ENCODE measurements at regions not wholly inside any gene's neighbourhood (a gene's known extent, or its start where the extent isn't known, plus 50 kb on each side); places are given as distances from the start of the nearest gene placed in this dataset.

- no peak for ATAC-seq
- TF ChIP-seq, protein P1, sequence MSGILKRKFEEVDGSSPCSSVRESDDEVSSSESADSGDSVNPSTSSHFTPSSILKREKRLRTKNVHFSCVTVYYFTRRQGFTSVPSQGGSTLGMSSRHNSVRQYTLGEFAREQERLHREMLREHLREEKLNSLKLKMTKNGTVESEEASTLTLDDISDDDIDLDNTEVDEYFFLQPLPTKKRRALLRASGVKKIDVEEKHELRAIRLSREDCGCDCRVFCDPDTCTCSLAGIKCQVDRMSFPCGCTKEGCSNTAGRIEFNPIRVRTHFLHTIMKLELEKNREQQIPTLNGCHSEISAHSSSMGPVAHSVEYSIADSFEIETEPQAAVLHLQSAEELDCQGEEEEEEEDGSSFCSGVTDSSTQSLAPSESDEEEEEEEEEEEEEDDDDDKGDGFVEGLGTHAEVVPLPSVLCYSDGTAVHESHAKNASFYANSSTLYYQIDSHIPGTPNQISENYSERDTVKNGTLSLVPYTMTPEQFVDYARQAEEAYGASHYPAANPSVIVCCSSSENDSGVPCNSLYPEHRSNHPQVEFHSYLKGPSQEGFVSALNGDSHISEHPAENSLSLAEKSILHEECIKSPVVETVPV (CRISPR knock-in tag; IDR thresholded peaks at IDR 0.05), result no peak
- no peak for TF ChIP-seq ISL1 (CRISPR knock-in tag; IDR thresholded peaks at IDR 0.05)
- no peak for TF ChIP-seq ZNF565 (CRISPR knock-in tag; conservative IDR thresholded peaks at IDR 0.05; ENCODE audit: low read depth)
- TF ChIP-seq ZC3H10 (CRISPR knock-in tag; IDR thresholded peaks at IDR 0.05), result no peak
- TF ChIP-seq, protein P2, sequence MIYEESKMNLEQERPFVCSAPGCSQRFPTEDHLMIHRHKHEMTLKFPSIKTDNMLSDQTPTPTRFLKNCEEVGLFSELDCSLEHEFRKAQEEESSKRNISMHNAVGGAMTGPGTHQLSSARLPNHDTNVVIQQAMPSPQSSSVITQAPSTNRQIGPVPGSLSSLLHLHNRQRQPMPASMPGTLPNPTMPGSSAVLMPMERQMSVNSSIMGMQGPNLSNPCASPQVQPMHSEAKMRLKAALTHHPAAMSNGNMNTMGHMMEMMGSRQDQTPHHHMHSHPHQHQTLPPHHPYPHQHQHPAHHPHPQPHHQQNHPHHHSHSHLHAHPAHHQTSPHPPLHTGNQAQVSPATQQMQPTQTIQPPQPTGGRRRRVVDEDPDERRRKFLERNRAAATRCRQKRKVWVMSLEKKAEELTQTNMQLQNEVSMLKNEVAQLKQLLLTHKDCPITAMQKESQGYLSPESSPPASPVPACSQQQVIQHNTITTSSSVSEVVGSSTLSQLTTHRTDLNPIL (CRISPR knock-in tag; IDR thresholded peaks at IDR 0.05; ENCODE audit: low read depth), result no peak
- TF ChIP-seq TOX (CRISPR knock-in tag; IDR thresholded peaks at IDR 0.05; ENCODE audit: borderline replicate concordance), result no peak
- no peak for TF ChIP-seq PPARA (CRISPR knock-in tag; IDR thresholded peaks at IDR 0.05; ENCODE audit: borderline replicate concordance)
- TF ChIP-seq GLIS3 (CRISPR knock-in tag; IDR thresholded peaks at IDR 0.05), result no peak
Observed at GRCh38 chr2:16134436-16135165, 194.3 kb downstream of the MYCN start.

DNA sequence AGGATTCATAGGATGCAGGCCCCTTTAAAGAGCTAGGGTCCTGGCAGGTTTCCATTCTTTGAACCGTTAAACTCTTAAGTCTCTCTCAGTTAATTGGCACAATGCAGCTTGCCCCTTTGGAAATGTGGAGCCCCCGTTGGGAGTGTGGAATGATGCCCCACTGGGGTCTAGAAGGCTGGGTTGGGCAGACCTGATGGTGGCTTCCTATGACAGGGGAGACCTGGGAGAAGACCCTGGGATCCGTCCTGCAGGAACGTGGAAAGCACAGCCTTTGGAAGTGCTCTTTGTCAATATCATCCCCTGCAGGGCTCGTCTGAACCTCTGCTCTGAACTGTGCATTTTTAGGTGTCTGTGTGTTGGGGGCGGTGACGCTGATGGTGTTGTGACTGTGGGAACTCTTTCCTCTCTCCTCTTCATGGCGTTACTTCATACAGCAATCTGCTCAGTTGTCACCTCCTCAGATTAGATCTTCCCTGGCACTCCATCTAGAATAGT lies 190.6 kb downstream of the MYCN start:
- TF ChIP-seq, protein P3, sequence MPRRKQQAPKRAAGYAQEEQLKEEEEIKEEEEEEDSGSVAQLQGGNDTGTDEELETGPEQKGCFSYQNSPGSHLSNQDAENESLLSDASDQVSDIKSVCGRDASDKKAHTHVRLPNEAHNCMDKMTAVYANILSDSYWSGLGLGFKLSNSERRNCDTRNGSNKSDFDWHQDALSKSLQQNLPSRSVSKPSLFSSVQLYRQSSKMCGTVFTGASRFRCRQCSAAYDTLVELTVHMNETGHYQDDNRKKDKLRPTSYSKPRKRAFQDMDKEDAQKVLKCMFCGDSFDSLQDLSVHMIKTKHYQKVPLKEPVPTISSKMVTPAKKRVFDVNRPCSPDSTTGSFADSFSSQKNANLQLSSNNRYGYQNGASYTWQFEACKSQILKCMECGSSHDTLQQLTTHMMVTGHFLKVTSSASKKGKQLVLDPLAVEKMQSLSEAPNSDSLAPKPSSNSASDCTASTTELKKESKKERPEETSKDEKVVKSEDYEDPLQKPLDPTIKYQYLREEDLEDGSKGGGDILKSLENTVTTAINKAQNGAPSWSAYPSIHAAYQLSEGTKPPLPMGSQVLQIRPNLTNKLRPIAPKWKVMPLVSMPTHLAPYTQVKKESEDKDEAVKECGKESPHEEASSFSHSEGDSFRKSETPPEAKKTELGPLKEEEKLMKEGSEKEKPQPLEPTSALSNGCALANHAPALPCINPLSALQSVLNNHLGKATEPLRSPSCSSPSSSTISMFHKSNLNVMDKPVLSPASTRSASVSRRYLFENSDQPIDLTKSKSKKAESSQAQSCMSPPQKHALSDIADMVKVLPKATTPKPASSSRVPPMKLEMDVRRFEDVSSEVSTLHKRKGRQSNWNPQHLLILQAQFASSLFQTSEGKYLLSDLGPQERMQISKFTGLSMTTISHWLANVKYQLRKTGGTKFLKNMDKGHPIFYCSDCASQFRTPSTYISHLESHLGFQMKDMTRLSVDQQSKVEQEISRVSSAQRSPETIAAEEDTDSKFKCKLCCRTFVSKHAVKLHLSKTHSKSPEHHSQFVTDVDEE (CRISPR knock-in tag; IDR thresholded peaks at IDR 0.05), result no peak
- no peak for TF ChIP-seq OSR1 (CRISPR knock-in tag; IDR thresholded peaks at IDR 0.05)
- no peak for TF ChIP-seq TOX (CRISPR knock-in tag; IDR thresholded peaks at IDR 0.05; ENCODE audit: borderline replicate concordance)
- TF ChIP-seq ZNF8 (CRISPR knock-in tag; IDR thresholded peaks at IDR 0.05), result no peak
- TF ChIP-seq TCF4 (CRISPR knock-in tag; IDR thresholded peaks at IDR 0.05; ENCODE audit: borderline replicate concordance), result no peak
- TF ChIP-seq PPARA (CRISPR knock-in tag; IDR thresholded peaks at IDR 0.05; ENCODE audit: borderline replicate concordance), result no peak
- no peak for TF ChIP-seq ZFP30 (CRISPR knock-in tag; IDR thresholded peaks at IDR 0.05)
- TF ChIP-seq GLIS3 (CRISPR knock-in tag; IDR thresholded peaks at IDR 0.05), result no peak
- no peak for TF ChIP-seq BACH2 (CRISPR knock-in tag; IDR thresholded peaks at IDR 0.05; ENCODE audit: borderline replicate concordance)
- TF ChIP-seq SNAI2 (CRISPR knock-in tag; IDR thresholded peaks at IDR 0.05), result no peak
- no peak for TF ChIP-seq ZNF565 (CRISPR knock-in tag; conservative IDR thresholded peaks at IDR 0.05; ENCODE audit: low read depth)
- no peak for TF ChIP-seq CSDC2 (CRISPR knock-in tag; IDR thresholded peaks at IDR 0.05)
- TF ChIP-seq ARNTL (CRISPR knock-in tag; IDR thresholded peaks at IDR 0.05; ENCODE audit: borderline replicate concordance, low read depth), result no peak
- no peak for TF ChIP-seq ESRRG (CRISPR knock-in tag; IDR thresholded peaks at IDR 0.05)
- TF ChIP-seq, protein P1 (CRISPR knock-in tag; IDR thresholded peaks at IDR 0.05), result no peak
- TF ChIP-seq, protein P2 (CRISPR knock-in tag; IDR thresholded peaks at IDR 0.05; ENCODE audit: low read depth), result no peak
- no peak for ATAC-seq

DNA sequence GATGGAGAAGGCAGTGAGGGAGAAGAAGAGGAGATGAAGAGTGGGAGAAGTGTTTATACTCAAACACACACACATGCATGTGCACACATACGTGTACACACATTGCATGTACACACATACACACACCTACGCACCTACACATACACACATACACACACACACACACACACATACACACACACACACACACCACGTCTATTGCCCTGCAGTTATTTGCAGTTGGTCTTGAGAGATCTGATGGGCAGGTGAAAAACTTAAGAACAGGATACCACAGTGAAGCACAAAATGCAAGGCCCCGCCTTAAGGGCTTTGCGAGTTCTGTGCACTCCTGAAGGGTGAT lies 190.2 kb downstream of the MYCN start:
- TF ChIP-seq POU6F1 (CRISPR knock-in tag; IDR thresholded peaks at IDR 0.05; ENCODE audit: borderline replicate concordance, low read depth), result no peak
- TF ChIP-seq PPARA (CRISPR knock-in tag; IDR thresholded peaks at IDR 0.05; ENCODE audit: borderline replicate concordance), result no peak
- no peak for TF ChIP-seq RARB (CRISPR knock-in tag; IDR thresholded peaks at IDR 0.05)
- ATAC-seq, result no peak
